HG03280 (cell line): ENCODE measurements at regions not wholly inside any gene's neighbourhood (a gene's known extent, or its start where the extent isn't known, plus 50 kb on each side); places are given as distances from the start of the nearest gene placed in this dataset.

Experiments
- ATAC-seq: cut with Tn5 transposase; IDR thresholded peaks from one replicate; pipeline ENCODE4 v1.9.1; 2021; ENCODE audit warnings: mild to moderate bottlenecking, moderate library complexity; ENCODE audit not compliant: unreplicated experiment

- no peak for ATAC-seq
These were observed 86.6 kb downstream of the BOD1 start for GRCh38 chr5:173529861-173530260.

DNA sequence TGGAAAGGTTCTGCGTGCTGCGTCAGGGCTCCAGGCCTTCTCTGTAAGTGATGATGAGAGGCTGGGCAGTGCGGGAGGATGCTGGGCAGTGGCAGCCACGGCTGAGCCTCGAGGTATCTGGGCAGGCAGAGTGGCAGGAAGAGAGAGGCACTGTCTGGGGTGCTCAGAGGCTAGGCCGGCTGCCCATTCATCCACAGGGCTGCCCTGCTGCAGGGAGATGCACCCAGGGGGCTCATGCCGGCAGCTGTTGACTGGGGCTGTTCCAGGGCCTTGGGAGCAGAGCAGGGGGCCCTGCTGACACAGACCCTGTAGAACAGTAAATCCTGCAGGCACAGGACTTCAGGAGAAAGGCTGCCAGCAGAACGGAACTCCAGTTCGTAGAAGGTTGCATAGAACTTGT lies 88.8 kb downstream of the BOD1 start:
- no peak for ATAC-seq

- no peak for ATAC-seq
These were observed 92.3 kb downstream of the BOD1 start for GRCh38 chr5:173524136-173524535.

DNA sequence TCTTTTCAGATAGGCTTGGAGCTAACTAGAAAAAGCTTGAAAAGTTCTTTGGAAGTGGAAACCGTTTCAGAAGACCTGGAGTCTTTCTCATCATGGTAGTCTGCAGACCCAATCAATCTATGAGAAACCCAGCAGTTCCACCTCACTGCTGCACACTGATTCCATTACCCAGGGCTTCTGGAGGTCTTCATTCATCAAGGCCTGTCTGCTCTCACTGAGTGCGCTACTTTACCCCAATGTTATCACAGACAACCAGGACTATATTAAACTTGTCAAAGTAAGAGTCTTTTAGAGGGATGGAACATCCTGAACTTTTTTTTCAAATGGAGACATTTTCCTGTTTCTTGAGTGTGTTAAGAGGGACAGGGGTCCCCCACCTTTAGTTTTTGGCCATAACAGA lies 93.1 kb downstream of the BOD1 start:
- no peak for ATAC-seq

DNA sequence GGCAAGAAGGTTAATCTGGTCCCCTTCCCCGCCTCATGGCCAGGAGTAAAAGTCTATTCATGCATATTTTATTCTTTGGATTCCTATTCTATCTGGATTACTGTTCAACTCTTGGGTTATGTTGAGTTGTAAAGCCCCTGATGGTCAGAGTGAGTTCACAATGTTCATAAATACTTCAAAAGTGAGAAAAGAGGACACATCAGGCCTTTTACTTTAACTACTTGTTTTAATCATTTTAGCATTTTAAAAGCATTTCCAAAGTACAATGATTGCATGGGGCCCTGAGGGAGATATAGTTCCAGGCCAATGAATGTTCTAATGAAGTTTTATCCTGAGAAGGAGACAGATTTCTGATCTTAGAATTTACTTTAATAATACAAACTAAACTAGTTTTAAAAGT lies 93.9 kb downstream of the BOD1 start:
- no peak for ATAC-seq

DNA sequence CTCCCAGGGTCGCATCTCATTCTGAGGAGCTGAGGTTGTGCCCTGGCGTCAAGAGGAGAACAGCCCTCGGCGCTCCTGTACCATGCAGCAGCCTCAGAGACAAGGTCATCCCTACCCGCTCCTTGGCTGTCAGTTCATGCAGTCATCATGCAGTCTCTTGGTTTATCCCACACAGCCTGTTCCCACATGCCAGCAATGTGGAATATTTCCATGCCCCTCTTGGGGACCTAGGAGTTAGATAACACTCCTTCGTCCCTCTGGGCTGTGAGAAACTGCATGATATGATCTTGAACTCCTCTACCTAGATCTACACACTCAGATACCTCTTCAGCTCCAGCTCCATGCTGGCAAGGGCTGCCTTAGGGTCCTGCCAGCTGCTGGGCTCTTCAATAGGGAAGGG lies 97.6 kb downstream of the BOD1 start:
- no peak for ATAC-seq

- ATAC-seq: no peak
These were observed 98.8 kb downstream of the BOD1 start for GRCh38 chr5:173517648-173518047.

GRCh38 chr5:173515526-173515925 lies 100.9 kb downstream of the BOD1 start:
- ATAC-seq: no peak

- no peak for ATAC-seq
These were observed 101.8 kb downstream of the BOD1 start for GRCh38 chr5:173514661-173515060.

GRCh38 chr5:173513521-173513991 lies 102.9 kb downstream of the BOD1 start:
- no peak for ATAC-seq

GRCh38 chr5:173512637-173513435 lies 103.6 kb downstream of the BOD1 start:
- ATAC-seq: no peak

DNA sequence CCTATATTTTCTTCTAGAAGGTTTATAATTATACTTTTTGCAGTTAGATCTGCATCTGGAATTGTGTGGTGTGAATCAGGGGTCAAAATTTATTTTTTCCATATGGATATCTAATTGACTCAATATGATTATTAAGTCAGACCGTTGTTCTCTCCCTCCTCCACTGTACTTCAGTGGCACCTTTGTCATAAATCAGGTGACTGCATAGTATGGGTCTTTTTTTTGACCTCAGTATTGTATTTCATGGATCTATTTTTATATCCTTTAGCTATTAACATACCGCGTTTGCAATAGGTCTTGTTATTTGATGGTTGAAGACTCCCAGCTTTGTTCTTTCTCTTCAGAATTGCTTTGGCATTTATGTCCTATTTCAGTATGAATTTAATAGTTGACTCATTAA lies 107.4 kb downstream of the BOD1 start:
- no peak for ATAC-seq

DNA sequence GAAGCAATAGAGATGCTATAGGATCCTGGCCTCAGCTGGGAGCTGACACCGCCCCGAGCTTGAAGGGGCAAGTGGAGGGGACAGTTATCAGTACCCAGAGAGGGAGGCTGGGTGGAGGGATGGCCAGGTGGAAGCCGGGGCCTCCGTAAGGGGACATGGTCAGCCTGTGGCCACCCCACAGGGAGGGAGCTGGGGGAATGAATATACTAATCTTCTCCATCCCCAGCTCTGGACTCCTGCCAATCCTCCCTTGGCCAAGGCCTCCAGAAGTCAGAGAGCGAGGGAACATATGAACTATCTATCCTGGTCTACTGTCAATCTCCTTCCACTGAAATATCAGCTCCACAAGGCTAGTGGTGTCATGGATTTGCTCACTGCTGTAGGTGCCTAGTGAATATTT lies 109.3 kb downstream of the BOD1 start:
- no peak for ATAC-seq

GRCh38 chr5:173505634-173506033 lies 110.8 kb downstream of the BOD1 start:
- no peak for ATAC-seq

- ATAC-seq: no peak
These were observed 114.5 kb downstream of the BOD1 start for GRCh38 chr5:173501922-173502321.

DNA sequence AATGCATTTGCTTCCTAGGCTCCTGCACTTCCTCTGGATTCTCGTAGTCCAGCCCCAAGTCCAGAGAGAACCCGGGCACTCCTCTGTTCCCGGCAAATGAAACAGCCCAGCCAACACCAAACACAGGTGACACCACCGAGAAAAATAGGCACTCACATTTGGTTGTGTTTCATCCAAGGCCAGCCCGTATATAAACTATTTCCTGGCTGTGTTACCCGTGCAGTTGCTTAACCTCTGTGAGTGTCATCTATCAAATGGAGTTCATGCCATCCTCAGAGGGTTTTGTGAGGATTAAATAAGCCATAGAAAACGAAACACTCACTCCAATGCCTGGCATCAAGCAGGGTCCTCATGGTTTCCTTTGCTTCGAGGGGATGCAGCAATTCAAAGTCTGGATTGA lies 115.2 kb downstream of the BOD1 start:
- no peak for ATAC-seq

GRCh38 chr5:173500213-173500560 lies 116.3 kb downstream of the BOD1 start:
- no peak for ATAC-seq

DNA sequence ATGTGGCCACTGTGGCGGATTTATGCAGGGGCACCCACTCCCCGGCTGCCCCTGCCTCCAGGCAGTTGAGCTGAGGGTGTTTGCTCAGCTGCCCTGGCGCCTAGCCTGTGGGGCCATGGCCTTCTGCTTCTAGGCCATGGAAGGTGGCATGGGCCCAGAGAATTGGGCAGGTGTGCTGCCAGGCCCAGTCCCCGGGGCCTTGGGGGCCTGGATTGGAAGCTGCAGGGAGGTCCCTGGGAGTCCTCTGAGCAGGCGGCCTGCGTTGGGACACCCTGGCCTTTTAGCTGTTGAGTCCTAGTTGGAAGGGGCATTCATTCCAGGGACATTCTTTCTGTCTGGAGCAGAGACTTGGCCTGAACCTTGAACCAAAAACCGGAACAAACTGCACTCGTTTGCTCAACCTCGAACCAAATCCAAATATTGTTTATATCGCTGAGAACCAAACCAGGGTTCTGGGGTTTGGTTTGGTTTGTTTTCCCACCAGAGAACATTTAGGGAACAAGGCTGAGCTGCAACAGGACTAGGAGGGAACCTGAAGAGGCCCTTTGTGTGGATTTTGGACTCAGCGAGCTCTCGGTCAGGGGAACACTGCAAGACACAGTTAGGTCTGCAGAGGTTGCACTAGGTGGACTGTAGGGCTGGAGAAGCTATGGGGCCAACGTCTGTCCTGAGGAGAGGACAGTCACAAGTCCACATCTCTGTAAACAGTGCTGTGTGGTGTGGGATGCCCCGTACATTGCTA lies 116.8 kb downstream of the BOD1 start:
- no peak for ATAC-seq

DNA sequence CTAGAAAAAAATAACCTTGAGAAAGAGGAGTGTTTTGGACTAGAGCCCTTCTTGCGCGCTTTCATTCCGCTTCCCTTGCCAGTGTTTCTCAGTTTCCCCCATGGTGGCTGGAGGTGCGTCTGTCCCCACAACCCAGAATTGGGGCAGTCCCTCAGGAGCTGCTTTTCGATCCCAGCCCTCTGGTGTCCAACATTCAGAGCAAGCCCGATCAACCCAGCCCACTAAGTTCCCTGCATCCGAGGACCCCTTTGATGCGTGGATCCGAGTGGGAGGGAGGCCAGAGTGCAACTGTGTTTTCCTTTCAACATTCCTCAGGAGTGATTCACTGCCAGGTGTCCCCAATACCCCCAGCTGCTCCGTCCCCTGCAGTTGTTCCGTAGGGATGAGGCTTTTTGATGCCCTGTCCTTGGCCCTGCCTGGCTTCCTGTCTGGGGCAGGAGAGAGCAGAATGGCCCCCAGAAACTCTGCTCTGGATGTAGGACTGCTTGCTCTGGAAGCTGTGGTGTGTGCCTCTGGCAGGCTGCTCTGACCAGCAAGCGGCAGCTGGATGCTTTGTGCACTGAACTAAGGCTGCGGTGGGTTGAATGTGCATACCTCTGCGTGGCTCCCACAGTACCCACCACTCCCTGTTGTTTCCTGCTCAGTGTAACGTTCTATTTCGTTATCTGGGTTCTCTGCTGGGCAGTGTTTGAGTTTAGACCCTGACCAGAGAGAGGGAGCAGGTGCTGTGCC lies 117.5 kb downstream of the BOD1 start:
- no peak for ATAC-seq

GRCh38 chr5:173498286-173498685 lies 118.2 kb downstream of the BOD1 start:
- ATAC-seq: no peak

GRCh38 chr5:173497685-173498084 lies 118.8 kb downstream of the BOD1 start:
- no peak for ATAC-seq

GRCh38 chr5:173496883-173497255 lies 119.6 kb downstream of the BOD1 start:
- ATAC-seq: no peak
